ENCODE measurements at regions not wholly inside any gene's neighbourhood (a gene's known extent, or its start where the extent isn't known, plus 50 kb on each side); places are given as distances from the start of the nearest gene placed in this dataset.

- Histone ChIP-seq H3K23ac (ENCODE audit: insufficient read length, low read depth, low read length) (no peak overlapping the region), H2AK5ac (ENCODE audit: insufficient read length, low read length) (no peak overlapping the region), H3K9ac (ENCODE audit: extremely low read depth, insufficient read length, low read length) (no peak overlapping the region), H3K4me1 (ENCODE audit: insufficient read depth, low read length) (peaks cover 7% of the 10 kb centered on the region; the same call in 1 of the 2 replicates), H2BK15ac (ENCODE audit: low read depth, low read length) (no peak overlapping the region), H3K79me2 (ENCODE audit: insufficient read depth, low read length) (no peaks in the 10 kb centered on the region), H2BK120ac (ENCODE audit: low read depth, low read length, poor library complexity, severe bottlenecking) (no peak overlapping the region), H4K8ac (replicated peaks; ENCODE audit: insufficient read length, low read depth, low read length) (no peak overlapping the region), H2BK12ac (ENCODE audit: insufficient read length, low read depth, low read length) (no peak overlapping the region), H3K9me3 (ENCODE audit: control insufficient read depth, low read depth, low read length) (no peaks in the 10 kb centered on the region), H2BK5ac (ENCODE audit: insufficient read length, low read length) (no peak overlapping the region), H3K27me3 (ENCODE audit: insufficient read depth, low read length) (no peaks in the 10 kb centered on the region), H3K79me1 (ENCODE audit: insufficient read depth, low read depth, low read length, poor library complexity, severe bottlenecking) (no peaks in the 10 kb centered on the region), H3T11ph (ENCODE audit: low read length) (no peak overlapping the region), H2BK20ac (ENCODE audit: low read depth, low read length, poor library complexity, severe bottlenecking) (no peak overlapping the region), H3K4me2 (ENCODE audit: insufficient read depth, insufficient read length, low read length) (no peak overlapping the region), H4K91ac (ENCODE audit: insufficient read length, low read depth, low read length) (no peak overlapping the region), H3K18ac (ENCODE audit: insufficient read length, low read depth, low read length) (no peak overlapping the region), H3K27ac (ENCODE audit: insufficient read length, low read depth, low read length) (no peak overlapping the region), H2AFZ (ENCODE audit: low read length) (no peak overlapping the region), H4K5ac (ENCODE audit: insufficient read length, low read depth, low read length) (no peak overlapping the region), H3K56ac (ENCODE audit: insufficient read length, low read depth, low read length) (no peak overlapping the region), H3K14ac (ENCODE audit: insufficient read depth, low read length) (no peak overlapping the region), H3K4ac (ENCODE audit: low read depth, low read length) (no peak overlapping the region), H4K20me1 (ENCODE audit: control insufficient read depth, insufficient read depth, insufficient read length) (no peaks in the 10 kb centered on the region), H3K23me2 (ENCODE audit: insufficient read length, low read depth, low read length, poor library complexity, severe bottlenecking) (no peaks in the 10 kb centered on the region)
- TF ChIP-seq, protein P1, sequence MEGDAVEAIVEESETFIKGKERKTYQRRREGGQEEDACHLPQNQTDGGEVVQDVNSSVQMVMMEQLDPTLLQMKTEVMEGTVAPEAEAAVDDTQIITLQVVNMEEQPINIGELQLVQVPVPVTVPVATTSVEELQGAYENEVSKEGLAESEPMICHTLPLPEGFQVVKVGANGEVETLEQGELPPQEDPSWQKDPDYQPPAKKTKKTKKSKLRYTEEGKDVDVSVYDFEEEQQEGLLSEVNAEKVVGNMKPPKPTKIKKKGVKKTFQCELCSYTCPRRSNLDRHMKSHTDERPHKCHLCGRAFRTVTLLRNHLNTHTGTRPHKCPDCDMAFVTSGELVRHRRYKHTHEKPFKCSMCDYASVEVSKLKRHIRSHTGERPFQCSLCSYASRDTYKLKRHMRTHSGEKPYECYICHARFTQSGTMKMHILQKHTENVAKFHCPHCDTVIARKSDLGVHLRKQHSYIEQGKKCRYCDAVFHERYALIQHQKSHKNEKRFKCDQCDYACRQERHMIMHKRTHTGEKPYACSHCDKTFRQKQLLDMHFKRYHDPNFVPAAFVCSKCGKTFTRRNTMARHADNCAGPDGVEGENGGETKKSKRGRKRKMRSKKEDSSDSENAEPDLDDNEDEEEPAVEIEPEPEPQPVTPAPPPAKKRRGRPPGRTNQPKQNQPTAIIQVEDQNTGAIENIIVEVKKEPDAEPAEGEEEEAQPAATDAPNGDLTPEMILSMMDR (conservative IDR thresholded peaks at IDR 0.05): no peak
- Mint-ChIP-seq H3K27ac (no peak overlapping the region), H3K4me3 (no peak overlapping the region), H3K36me3 (ENCODE audit: insufficient read depth in 1 of 3, low read depth in 3 of 3) (no peaks in the 10 kb centered on the region), H3K9me3 (no peaks in the 10 kb centered on the region), H3K27me3 (ENCODE audit: low read depth) (peaks cover 8% of the 10 kb centered on the region), H3K4me1 (peaks cover 18% of the 10 kb centered on the region in 2 experiments)
- DNase-seq: no peak
- 100% methylated on average over 1 of the region's 3 CpGs for WGBS (ENCODE audit: extremely low coverage, insufficient read length, low lambda C conversion rate)
Observed at GRCh38 chr1:61000327-61000726, 82.0 kb upstream of the NFIA start.
